MM.1S (cell line): ENCODE measurements at regions not wholly inside any gene's neighbourhood (a gene's known extent, or its start where the extent isn't known, plus 50 kb on each side); places are given as distances from the start of the nearest gene placed in this dataset.

ENCODE experiments used
- DNase-seq: peaks from one replicate; pipeline ENCODE4 v3.0.0-alpha.2; 2015
- H2AFZ ChIP-seq: fragments of 300-600 bp; sonication (generic); 2 replicates; pipeline ENCODE4 v1.6.0; 2016; ENCODE audit warnings: antibody characterized with exemption, low read length
- H3F3A ChIP-seq: fragments of 300-600 bp; sonication (generic); 2 replicates; pipeline ENCODE4 v1.6.1; 2016; ENCODE audit warnings: mild to moderate bottlenecking, antibody characterized with exemption, low read length, moderate library complexity, mixed read lengths; ENCODE audit not compliant: insufficient read depth
- H3K27ac ChIP-seq: fragments of 300-600 bp; sonication (generic); 2 replicates; pipeline ENCODE4 v1.5.1; 2016; ENCODE audit warnings: mild to moderate bottlenecking, low read length
- H3K27me3 ChIP-seq: fragments of 300-600 bp; sonication (generic); replicated peaks from 2 replicates; pipeline ENCODE4 v1.6.0; 2016; ENCODE audit warnings: low read length; ENCODE audit not compliant: insufficient read depth
- H3K36me3 ChIP-seq: fragments of 300-600 bp; sonication (generic); replicated peaks from 2 replicates; pipeline ENCODE4 v1.6.1; 2016; ENCODE audit warnings: mild to moderate bottlenecking, low read length, mixed read lengths; ENCODE audit not compliant: insufficient read depth
- H3K4me1 ChIP-seq: fragments of 300-600 bp; sonication (generic); 2 replicates; pipeline ENCODE4 v1.6.1; 2016; ENCODE audit warnings: low read length, mixed read lengths
- H3K4me2 ChIP-seq: fragments of 300-600 bp; sonication (generic); 2 replicates; pipeline ENCODE4 v1.6.0; 2016; ENCODE audit warnings: low read depth, low read length
- H3K4me3 ChIP-seq: fragments of 300-600 bp; sonication (generic); 2 replicates; pipeline ENCODE4 v1.5.1; 2016; ENCODE audit warnings: low read length, mixed read lengths
- H3K79me2 ChIP-seq: fragments of 300-600 bp; sonication (generic); 2 replicates; pipeline ENCODE4 v1.6.1; 2016; ENCODE audit warnings: mixed run types, low read length, mixed read lengths
- H3K9ac ChIP-seq: fragments of 300-600 bp; sonication (generic); 2 replicates; pipeline ENCODE4 v1.6.1; 2016; ENCODE audit warnings: low read length, mixed read lengths
- H3K9me2 ChIP-seq: fragments of 300-600 bp; sonication (generic); replicated peaks from 2 replicates; pipeline ENCODE4 v1.6.1; 2016; ENCODE audit warnings: mild to moderate bottlenecking, low read length, mixed read lengths; ENCODE audit not compliant: insufficient read depth
- H3K9me3 ChIP-seq: fragments of 300-600 bp; sonication (generic); replicated peaks from 2 replicates; pipeline ENCODE4 v1.6.1; 2016; ENCODE audit warnings: mild to moderate bottlenecking, low read length, mixed read lengths; ENCODE audit not compliant: insufficient read depth
- H4K20me1 ChIP-seq: fragments of 300-600 bp; sonication (generic); 2 replicates; pipeline ENCODE4 v1.6.1; 2016; ENCODE audit warnings: mild to moderate bottlenecking, low read length, moderate library complexity, mixed read lengths; ENCODE audit not compliant: insufficient read depth
- CTCF ChIP-seq: fragments of 300-600 bp; sonication (generic); IDR thresholded peaks from 2 replicates; pipeline ENCODE4 v1.5.1; 2016; ENCODE audit warnings: antibody characterized with exemption, low read length, mixed read lengths
- EZH2 ChIP-seq: fragments of 300-600 bp; sonication (generic); optimal IDR thresholded peaks from 2 replicates; pipeline ENCODE3; 2017; ENCODE audit warnings: low read depth, mild to moderate bottlenecking, antibody characterized with exemption, low read length, mixed read lengths
- EZH2phosphoT487 ChIP-seq: fragments of 300-600 bp; sonication (generic); IDR thresholded peaks from 2 replicates; pipeline ENCODE4 v1.6.1; 2018; ENCODE audit warnings: antibody characterized with exemption, low read length

GRCh38 chr14:106199097-106199496, 672.7 kb downstream of the TMEM121 start:
- TF ChIP-seq CTCF (no peak), EZH2phosphoT487 (no peak), EZH2 (no peak)
- no peak for DNase-seq
- H3K9me3 ChIP-seq = no peaks in the 10 kb centered on the region

GRCh38 chr14:106200541-106201315, 674.3 kb downstream of the TMEM121 start:
- no peak for DNase-seq
- Histone ChIP-seq H3K4me1 (no peaks in the 10 kb centered on the region), H3K27me3 (no peaks in the 10 kb centered on the region), H3K36me3 (no peaks in the 10 kb centered on the region), H3K27ac (no peak overlapping the region), H3K79me2 (no peaks in the 10 kb centered on the region), H2AFZ (no peak overlapping the region), H3K4me3 (no peak overlapping the region), H4K20me1 (no peaks in the 10 kb centered on the region), H3F3A (no peaks in the 10 kb centered on the region), H3K9me3 (no peaks in the 10 kb centered on the region), H3K9ac (no peak overlapping the region), H3K9me2 (no peaks in the 10 kb centered on the region), H3K4me2 (no peak overlapping the region)
- no peak for TF ChIP-seq EZH2
- no peak for TF ChIP-seq EZH2phosphoT487
- no peak for TF ChIP-seq CTCF

More at GRCh38 chr14:106199097-106199496, 672.7 kb downstream of the TMEM121 start:
- H3K4me1 ChIP-seq = no peaks in the 10 kb centered on the region
- no peak overlapping the region for H2AFZ ChIP-seq
- no peaks in the 10 kb centered on the region for H4K20me1 ChIP-seq
- H3K9ac ChIP-seq = no peak overlapping the region
- no peaks in the 10 kb centered on the region for H3K27me3 ChIP-seq
- no peak overlapping the region for H3K4me3 ChIP-seq
- H3K9me2 ChIP-seq = no peaks in the 10 kb centered on the region
- H3K4me2 ChIP-seq = no peak overlapping the region
- no peaks in the 10 kb centered on the region for H3K36me3 ChIP-seq
- H3K79me2 ChIP-seq = no peaks in the 10 kb centered on the region
- no peaks in the 10 kb centered on the region for H3F3A ChIP-seq
- H3K27ac ChIP-seq = no peak overlapping the region

GRCh38 chr14:106201376-106201775, 675.0 kb downstream of the TMEM121 start:
- Histone ChIP-seq H3K36me3 (no peaks in the 10 kb centered on the region), H3K9ac (no peak overlapping the region), H3K4me1 (no peaks in the 10 kb centered on the region), H3F3A (no peaks in the 10 kb centered on the region), H3K9me2 (no peaks in the 10 kb centered on the region), H4K20me1 (no peaks in the 10 kb centered on the region), H3K27me3 (no peaks in the 10 kb centered on the region), H3K27ac (no peak overlapping the region), H3K79me2 (no peaks in the 10 kb centered on the region), H3K4me2 (no peak overlapping the region), H3K4me3 (no peak overlapping the region), H2AFZ (no peak overlapping the region), H3K9me3 (no peaks in the 10 kb centered on the region)
- DNase-seq = no peak
- TF ChIP-seq CTCF (no peak), EZH2 (no peak), EZH2phosphoT487 (no peak)
